Keratinocyte (primary cell): ENCODE measurements at regions not wholly inside any gene's neighbourhood (a gene's known extent, or its start where the extent isn't known, plus 50 kb on each side); places are given as distances from the start of the nearest gene placed in this dataset.

Source experiments
- DNase-seq: peaks from one replicate; pipeline ENCODE4 v3.0.0-alpha.2; 2011; ENCODE audit warnings: low read depth, missing footprints, low spot score
- FAIRE-seq: peaks from 2 replicates; lab custom pipeline; 2011; peaks lifted over from hg19 to GRCh38; lab: Jason Lieb, UNC
- H2AFZ ChIP-seq: 2 replicates; pipeline ENCODE4 v1.6.0; 2012; ENCODE audit warnings: low read length, control low read depth, inconsistent platforms; ENCODE audit not compliant: control insufficient read depth
- H3K27ac ChIP-seq: 2 replicates; pipeline ENCODE4 v1.5.1; 2011; ENCODE audit warnings: low read length; ENCODE audit not compliant: control insufficient read depth, insufficient read depth
- H3K27me3 ChIP-seq: 3 replicates; pipeline ENCODE4 v1.6.0; 2011; ENCODE audit warnings: low read length; ENCODE audit not compliant: control insufficient read depth, insufficient read depth; ENCODE audit errors: extremely low read depth
- H3K36me3 ChIP-seq, 2 experiments: 2 replicates in 1 of 2; 3 replicates in 1 of 2; pipeline ENCODE4 v1.5.1; 2011; ENCODE audit warnings: low read length in 2 of 2, mild to moderate bottlenecking in 1 of 2; ENCODE audit not compliant: control insufficient read depth in 2 of 2, insufficient read depth in 2 of 2; ENCODE audit errors: extremely low read depth in 1 of 2
- H3K4me1 ChIP-seq: 3 replicates; pipeline ENCODE4 v1.5.1; 2011; ENCODE audit warnings: low read length; ENCODE audit not compliant: control insufficient read depth, insufficient read depth; ENCODE audit errors: extremely low read depth
- H3K4me2 ChIP-seq: 3 replicates; pipeline ENCODE4 v1.6.0; 2011; ENCODE audit warnings: low read depth, low read length; ENCODE audit not compliant: control insufficient read depth, insufficient read depth; ENCODE audit errors: extremely low read depth
- H3K4me3 ChIP-seq, 3 experiments: fragments of 200-600 bp in 1 of 3; sonication (generic) in 1 of 3; 2 replicates in 2 of 3; 3 replicates in 1 of 3; pipeline ENCODE4 v1.5.1; 2011 to 2016; ENCODE audit warnings: low read length in 3 of 3, mild to moderate bottlenecking in 3 of 3, control low read depth in 2 of 3, inconsistent platforms in 1 of 3, low read depth in 1 of 3, mixed read lengths in 1 of 3, mixed run types in 1 of 3, moderate library complexity in 1 of 3; ENCODE audit not compliant: control insufficient read depth in 2 of 3, insufficient read depth in 2 of 3; ENCODE audit errors: extremely low read depth in 1 of 3
- H3K79me2 ChIP-seq: 2 replicates; pipeline ENCODE4 v1.6.0; 2012; ENCODE audit warnings: low read length; ENCODE audit not compliant: control insufficient read depth, insufficient read depth
- H3K9ac ChIP-seq: 3 replicates; pipeline ENCODE4 v1.6.0; 2011; ENCODE audit warnings: low read length; ENCODE audit not compliant: control insufficient read depth, insufficient read depth; ENCODE audit errors: extremely low read depth
- H3K9me1 ChIP-seq: 3 replicates; pipeline ENCODE4 v1.6.0; 2011; ENCODE audit warnings: low read length; ENCODE audit not compliant: control insufficient read depth, insufficient read depth; ENCODE audit errors: extremely low read depth
- H3K9me3 ChIP-seq: 2 replicates; pipeline ENCODE4 v1.5.1; 2012; ENCODE audit warnings: low read depth, low read length; ENCODE audit not compliant: control insufficient read depth
- H4K20me1 ChIP-seq: 3 replicates; pipeline ENCODE4 v1.6.0; 2011; ENCODE audit warnings: low read length; ENCODE audit not compliant: control insufficient read depth, insufficient read depth; ENCODE audit errors: extremely low read depth
- CTCF ChIP-seq, 3 experiments: IDR thresholded peaks in 1 of 3; conservative IDR thresholded peaks in 1 of 3; optimal IDR thresholded peaks in 1 of 3; 2 replicates in 2 of 3; 3 replicates in 1 of 3; pipeline versions ENCODE3 to v1.5.1; 2011; ENCODE audit warnings: low read length in 3 of 3, mild to moderate bottlenecking in 3 of 3, moderate library complexity in 2 of 3, control low read depth in 1 of 3, inconsistent platforms in 1 of 3; ENCODE audit not compliant: insufficient read depth in 2 of 3; ENCODE audit errors: extremely low read depth in 1 of 3
- EZH2 ChIP-seq: IDR thresholded peaks from one replicate; pipeline ENCODE4 v1.6.1; 2012; ENCODE audit warnings: inconsistent platforms, mild to moderate bottlenecking, low read length, moderate library complexity
- dilution Hi-C: fragments of 300-500 bp; cut with MboI; formaldehyde crosslinking; loops from one replicate; pipeline ENCODE4 v1.7.0; 2020; ENCODE audit warnings: low sequenced_read_pairs; ENCODE audit not compliant: extremely low pct_ligation_motif_present

- Histone ChIP-seq H3K79me2 (no peaks in the 10 kb centered on the region), H3K9me3 (no peaks in the 10 kb centered on the region), H3K4me2 (no peak overlapping the region), H3K4me3 (no peak overlapping the region), H4K20me1 (no peaks in the 10 kb centered on the region), H3K36me3 (no peaks in the 10 kb centered on the region), H3K9ac (no peak overlapping the region), H3K27ac (no peak overlapping the region), H3K4me1 (no peaks in the 10 kb centered on the region), H3K27me3 (no peaks in the 10 kb centered on the region), H3K9me1 (no peaks in the 10 kb centered on the region), H2AFZ (no peak overlapping the region)
- TF ChIP-seq EZH2 (no peak), CTCF (optimal IDR thresholded peaks at IDR 0.05 in 1 of 3, IDR thresholded peaks at IDR 0.05 in 1 of 3, conservative IDR thresholded peaks at IDR 0.05 in 1 of 3; ENCODE audit: extremely low read depth in 1 of 3, insufficient read depth in 2 of 3, low read length in 3 of 3) (no peak)
- FAIRE-seq (no peak), DNase-seq (no peak)
- dilution Hi-C loops = no loop called here
These were observed 504.7 kb downstream of the KCNJ3 start for GRCh38 chr2:155203178-155203577.

DNA sequence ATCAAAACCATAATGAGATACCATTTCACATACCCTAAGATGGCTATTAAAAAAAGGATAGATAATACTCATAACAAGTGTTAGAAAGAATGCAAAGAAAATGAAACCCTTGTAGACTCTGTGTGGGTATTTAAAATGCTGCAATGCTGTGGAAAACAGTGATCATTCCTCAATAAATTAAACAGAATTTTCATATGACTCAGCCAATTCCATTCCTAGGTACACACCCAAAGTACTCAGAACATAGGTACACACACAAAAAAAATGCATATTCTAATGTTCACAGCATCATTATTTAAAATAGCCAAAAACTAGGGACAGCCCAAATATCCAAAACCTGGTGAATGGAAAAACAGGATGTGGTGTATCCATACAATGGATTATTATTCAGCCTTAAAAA lies 502.3 kb downstream of the KCNJ3 start:
- no peaks in the 10 kb centered on the region for H3K27me3 ChIP-seq
- no peaks in the 10 kb centered on the region for H3K9me3 ChIP-seq
- no peak overlapping the region for H3K4me2 ChIP-seq
- FAIRE-seq = no peak
- H4K20me1 ChIP-seq = no peaks in the 10 kb centered on the region
- H3K27ac ChIP-seq = no peak overlapping the region
- no peak overlapping the region for H3K4me3 ChIP-seq
- no peaks in the 10 kb centered on the region for H3K4me1 ChIP-seq
- no peak for TF ChIP-seq CTCF (optimal IDR thresholded peaks at IDR 0.05 in 1 of 3, IDR thresholded peaks at IDR 0.05 in 1 of 3, conservative IDR thresholded peaks at IDR 0.05 in 1 of 3; ENCODE audit: extremely low read depth in 1 of 3, insufficient read depth in 2 of 3, low read length in 3 of 3)
- no peak for TF ChIP-seq EZH2
- no peaks in the 10 kb centered on the region for H3K79me2 ChIP-seq
- dilution Hi-C loops = no loop called here
- no peaks in the 10 kb centered on the region for H3K36me3 ChIP-seq
- no peak for DNase-seq
- H3K9ac ChIP-seq = no peak overlapping the region
- no peaks in the 10 kb centered on the region for H3K9me1 ChIP-seq
- no peak overlapping the region for H2AFZ ChIP-seq
